GM12891 (cell line): ENCODE measurements at regions not wholly inside any gene's neighbourhood (a gene's known extent, or its start where the extent isn't known, plus 50 kb on each side); places are given as distances from the start of the nearest gene placed in this dataset.
"Not testable (repeated sequence)": the region's sequence is repeated elsewhere in the genome, so short reads cannot be mapped to it uniquely, and the experiment has no call there.

Experiments
- DNase-seq: peaks from one replicate; pipeline ENCODE4 v3.0.0; 2011; ENCODE audit warnings: low spot score; ENCODE audit not compliant: insufficient read length
- FAIRE-seq: peaks from 2 replicates; lab custom pipeline; 2011; peaks lifted over from hg19 to GRCh38; lab: Jason Lieb, UNC
- PAX5 ChIP-seq: IDR thresholded peaks from 2 replicates; pipeline ENCODE4 v1.6.1; 2011; ENCODE audit warnings: low read length, moderate library complexity, mild to moderate bottlenecking; ENCODE audit not compliant: insufficient read depth, severe bottlenecking
- POLR2A ChIP-seq: IDR thresholded peaks from 2 replicates; pipeline ENCODE4 v1.6.1; 2011; ENCODE audit warnings: low read depth, low read length, control low read depth
- POLR2AphosphoS5 ChIP-seq: IDR thresholded peaks from 2 replicates; pipeline ENCODE4 v1.6.1; 2011; ENCODE audit warnings: low read depth, low read length, control low read depth
- POU2F2 ChIP-seq: IDR thresholded peaks from 2 replicates; pipeline ENCODE4 v1.6.1; 2011; ENCODE audit warnings: low read depth, mild to moderate bottlenecking, control low read depth, low read length, moderate library complexity
- SPI1 ChIP-seq: IDR thresholded peaks from 2 replicates; pipeline ENCODE4 v1.6.1; 2011; ENCODE audit warnings: low read depth, low read length, control low read depth
- TAF1 ChIP-seq: IDR thresholded peaks from 2 replicates; pipeline ENCODE4 v1.6.1; 2011; ENCODE audit warnings: low read depth, low read length, control low read depth

DNA sequence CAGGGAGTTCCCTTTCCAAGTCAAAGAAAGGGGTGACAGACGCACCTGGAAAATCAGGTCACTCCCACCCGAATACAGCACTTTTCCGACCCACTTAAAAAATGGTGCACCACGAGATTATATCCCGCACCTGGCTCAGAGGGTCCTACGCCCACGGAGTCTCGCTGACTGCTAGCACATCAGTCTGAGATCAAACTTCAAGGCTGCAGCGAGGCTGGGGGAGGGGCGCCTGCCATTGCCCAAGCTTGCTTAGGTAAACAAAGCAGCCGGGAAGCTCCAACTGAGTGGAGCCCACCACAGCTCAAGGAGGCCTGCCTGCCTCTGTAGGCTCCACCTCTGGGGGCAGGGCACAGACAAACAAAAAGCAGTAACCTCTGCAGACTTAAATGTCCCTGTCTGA, 277.8 kb upstream of the ARHGAP42 start:
- not testable (repeated sequence) for DNase-seq, FAIRE-seq

- DNase-seq: no peak
- FAIRE-seq: no peak
- TF ChIP-seq PAX5 (no peak), POLR2A (no peak), POU2F2 (no peak), POLR2AphosphoS5 (no peak), TAF1 (no peak), SPI1 (no peak)
These were observed 267.6 kb upstream of the ARHGAP42 start for GRCh38 chr11:100419518-100419917.

DNA sequence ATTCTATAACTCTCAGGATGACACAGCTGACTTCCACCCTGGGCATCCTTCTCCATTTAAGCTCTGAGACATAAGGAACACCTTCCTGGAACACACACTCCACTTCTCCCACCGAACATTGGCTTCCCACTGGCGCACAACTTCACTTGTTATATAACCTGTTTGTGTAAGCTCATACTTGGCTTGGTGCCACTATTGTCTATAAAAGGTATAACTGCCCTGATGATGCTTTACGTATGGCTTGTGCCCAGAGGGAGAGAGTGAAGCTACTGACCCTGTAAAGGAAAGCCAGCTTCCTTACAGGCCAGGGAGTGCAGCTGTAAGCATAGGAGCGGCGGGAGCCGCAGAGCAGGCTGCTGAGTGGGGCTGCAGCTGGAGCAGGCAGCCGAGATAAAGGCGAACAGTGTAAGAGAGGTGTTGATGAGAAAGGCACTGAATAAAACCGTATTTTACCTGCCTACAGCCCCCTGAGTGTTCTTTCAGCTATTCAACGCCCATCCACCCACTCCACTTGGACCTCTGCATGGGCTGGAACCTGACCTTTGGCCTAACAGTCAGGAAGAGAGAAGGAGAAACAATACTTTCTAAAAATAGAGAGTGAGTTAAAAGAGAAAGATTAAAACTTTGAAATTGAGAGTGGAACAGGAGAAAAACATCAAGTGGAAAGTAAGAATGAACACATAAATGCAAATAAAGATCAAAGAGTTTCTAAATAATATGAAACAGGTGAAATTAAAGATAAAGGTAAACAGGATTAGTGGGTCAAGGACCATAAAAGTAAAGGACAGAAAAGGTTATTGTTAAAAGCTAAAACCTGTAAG, 252.1 kb upstream of the ARHGAP42 start:
- FAIRE-seq: no peak
- TF ChIP-seq PAX5: no peak
- TF ChIP-seq POU2F2: no peak
- no peak for TF ChIP-seq POLR2AphosphoS5
- no peak for TF ChIP-seq TAF1
- no peak for TF ChIP-seq POLR2A
- no peak for TF ChIP-seq SPI1
- no peak for DNase-seq

GRCh38 chr11:100438376-100438775, 248.7 kb upstream of the ARHGAP42 start:
- FAIRE-seq: no peak
- DNase-seq: no peak
- TF ChIP-seq POU2F2: no peak
- TF ChIP-seq POLR2AphosphoS5: no peak
- TF ChIP-seq POLR2A: no peak
- no peak for TF ChIP-seq TAF1
- TF ChIP-seq PAX5: no peak
- TF ChIP-seq SPI1: no peak

- TF ChIP-seq TAF1 (no peak), PAX5 (no peak)
- no peak for FAIRE-seq
- DNase-seq: no peak
These were observed 246.0 kb upstream of the ARHGAP42 start for GRCh38 chr11:100441086-100441485.

- FAIRE-seq: no peak
- DNase-seq: no peak
- TF ChIP-seq POLR2A: no peak
- TF ChIP-seq SPI1: no peak
- TF ChIP-seq PAX5: no peak
- no peak for TF ChIP-seq TAF1
- TF ChIP-seq POU2F2: no peak
- no peak for TF ChIP-seq POLR2AphosphoS5
These were observed 245.1 kb upstream of the ARHGAP42 start for GRCh38 chr11:100442017-100442416.

- no peak for FAIRE-seq
- DNase-seq: no peak
- TF ChIP-seq PAX5: no peak
- no peak for TF ChIP-seq TAF1
- TF ChIP-seq SPI1: no peak
- TF ChIP-seq POU2F2: no peak
- TF ChIP-seq POLR2AphosphoS5: no peak
- TF ChIP-seq POLR2A: no peak
These were observed 241.8 kb upstream of the ARHGAP42 start for GRCh38 chr11:100445231-100445735.

GRCh38 chr11:100451801-100452460, 235.2 kb upstream of the ARHGAP42 start:
- FAIRE-seq, DNase-seq: not testable (repeated sequence)

GRCh38 chr11:100459811-100460210, 227.3 kb upstream of the ARHGAP42 start:
- TF ChIP-seq POLR2A (no peak), PAX5 (no peak), SPI1 (no peak), TAF1 (no peak), POLR2AphosphoS5 (no peak), POU2F2 (no peak)
- DNase-seq (no peak), FAIRE-seq (no peak)

- DNase-seq: no peak
- FAIRE-seq: no peak
- no peak for TF ChIP-seq POU2F2
- no peak for TF ChIP-seq TAF1
- TF ChIP-seq POLR2A: no peak
- no peak for TF ChIP-seq PAX5
- no peak for TF ChIP-seq POLR2AphosphoS5
These were observed 226.7 kb upstream of the ARHGAP42 start for GRCh38 chr11:100460426-100460825.
